Panc1 (cell line): ENCODE measurements at regions not wholly inside any gene's neighbourhood (a gene's known extent, or its start where the extent isn't known, plus 50 kb on each side); places are given as distances from the start of the nearest gene placed in this dataset.

Source experiments
- CTCF ChIP-seq: fragments of 450-650 bp; IDR thresholded peaks from 2 replicates; pipeline ENCODE4 v1.5.1; 2017; ENCODE audit warnings: mild to moderate bottlenecking
- POLR2AphosphoS5 ChIP-seq: IDR thresholded peaks from 2 replicates; pipeline ENCODE4 v1.6.1; 2012; ENCODE audit warnings: mild to moderate bottlenecking, low read depth, low read length, moderate library complexity
- REST ChIP-seq, 2 experiments: IDR thresholded peaks; 2 replicates each; pipeline ENCODE4 v1.6.1; 2011 to 2012; ENCODE audit warnings: low read depth in 2 of 2, control low read depth in 1 of 2, low read length in 1 of 2, mild to moderate bottlenecking in 1 of 2, moderate library complexity in 1 of 2; ENCODE audit not compliant: insufficient read depth in 1 of 2
- SIN3A ChIP-seq: IDR thresholded peaks from 2 replicates; pipeline ENCODE4 v1.6.1; 2012; ENCODE audit warnings: low read depth, mild to moderate bottlenecking, low read length, moderate library complexity, borderline replicate concordance; ENCODE audit not compliant: insufficient read depth
- TCF7L2 ChIP-seq: IDR thresholded peaks from 2 replicates; pipeline ENCODE4 v1.6.1; 2011; ENCODE audit warnings: mild to moderate bottlenecking, low read depth, low read length, inconsistent platforms

- TF ChIP-seq CTCF = no peak
- TF ChIP-seq POLR2AphosphoS5 = no peak
- TF ChIP-seq REST (IDR thresholded peaks at IDR 0.05; ENCODE audit: insufficient read depth in 1 of 2, low read depth in 2 of 2, low read length in 1 of 2) = no peak
- no peak for TF ChIP-seq SIN3A
- no peak for TF ChIP-seq TCF7L2
Observed at GRCh38 chr18:22309191-22309590, 108.5 kb downstream of the CTAGE1 start.
